ENCODE measurements at regions not wholly inside any gene's neighbourhood (a gene's known extent, or its start where the extent isn't known, plus 50 kb on each side); places are given as distances from the start of the nearest gene placed in this dataset.

- no peak overlapping the region for H3K9ac ChIP-seq (ENCODE audit: low read depth, low read length)
- H3K27ac ChIP-seq (ENCODE audit: low read length), result no peak overlapping the region
- H3K4me1 ChIP-seq (ENCODE audit: insufficient read depth, low read length), result no peaks in the 10 kb centered on the region
- H3K36me3 ChIP-seq (ENCODE audit: insufficient read depth, low read depth, low read length), result no peaks in the 10 kb centered on the region
- H3K27me3 ChIP-seq (ENCODE audit: insufficient read depth, low read length), result peaks cover 12% of the 10 kb centered on the region; the same call in 1 of the 2 replicates
- H3K9me3 ChIP-seq (ENCODE audit: insufficient read depth, low read depth, low read length), result peaks cover 35% of the 10 kb centered on the region
- H3K4me3 ChIP-seq (ENCODE audit: low read length), result no peak overlapping the region
Observed at GRCh38 chr7:157467496-157468212, 130.8 kb downstream of the DNAJB6 start.

GRCh38 chr7:157468221-157469111 lies 131.7 kb downstream of the DNAJB6 start:
- no peaks in the 10 kb centered on the region for H3K4me1 ChIP-seq (ENCODE audit: insufficient read depth, low read length)
- H3K9ac ChIP-seq (ENCODE audit: low read depth, low read length), result no peak overlapping the region
- peaks cover 43% of the 10 kb centered on the region for H3K9me3 ChIP-seq (ENCODE audit: insufficient read depth, low read depth, low read length)
- no peak overlapping the region for H3K27ac ChIP-seq (ENCODE audit: low read length)
- H3K27me3 ChIP-seq (ENCODE audit: insufficient read depth, low read length), result peaks cover 12% of the 10 kb centered on the region; the same call in 1 of the 2 replicates
- no peaks in the 10 kb centered on the region for H3K36me3 ChIP-seq (ENCODE audit: insufficient read depth, low read depth, low read length)
- no peak overlapping the region for H3K4me3 ChIP-seq (ENCODE audit: low read length)

- Histone ChIP-seq H3K9ac (ENCODE audit: low read depth, low read length) (no peak overlapping the region), H3K9me3 (ENCODE audit: insufficient read depth, low read depth, low read length) (peaks cover 52% of the 10 kb centered on the region), H3K27ac (ENCODE audit: low read length) (no peak overlapping the region), H3K4me3 (ENCODE audit: low read length) (no peak overlapping the region), H3K4me1 (ENCODE audit: insufficient read depth, low read length) (no peaks in the 10 kb centered on the region), H3K36me3 (ENCODE audit: insufficient read depth, low read depth, low read length) (no peaks in the 10 kb centered on the region), H3K27me3 (ENCODE audit: insufficient read depth, low read length) (peaks cover 11% of the 10 kb centered on the region; the same call in 1 of the 2 replicates)
Observed at GRCh38 chr7:157469181-157470016, 132.6 kb downstream of the DNAJB6 start.

GRCh38 chr7:157470017-157470322 lies 133.2 kb downstream of the DNAJB6 start:
- Histone ChIP-seq H3K4me3 (ENCODE audit: low read length) (no peak overlapping the region), H3K9ac (ENCODE audit: low read depth, low read length) (no peak overlapping the region), H3K9me3 (ENCODE audit: insufficient read depth, low read depth, low read length) (peaks cover 55% of the 10 kb centered on the region), H3K27me3 (ENCODE audit: insufficient read depth, low read length) (peaks cover 5% of the 10 kb centered on the region; the same call in 1 of the 2 replicates), H3K36me3 (ENCODE audit: insufficient read depth, low read depth, low read length) (no peaks in the 10 kb centered on the region), H3K27ac (ENCODE audit: low read length) (no peak overlapping the region), H3K4me1 (ENCODE audit: insufficient read depth, low read length) (no peaks in the 10 kb centered on the region)

- peaks cover 59% of the 10 kb centered on the region for H3K9me3 ChIP-seq (ENCODE audit: insufficient read depth, low read depth, low read length)
- no peak overlapping the region for H3K27ac ChIP-seq (ENCODE audit: low read length)
- no peaks in the 10 kb centered on the region for H3K4me1 ChIP-seq (ENCODE audit: insufficient read depth, low read length)
- no peaks in the 10 kb centered on the region; the same call in 1 of the 2 replicates for H3K27me3 ChIP-seq (ENCODE audit: insufficient read depth, low read length)
- H3K9ac ChIP-seq (ENCODE audit: low read depth, low read length), result no peak overlapping the region
- H3K36me3 ChIP-seq (ENCODE audit: insufficient read depth, low read depth, low read length), result no peaks in the 10 kb centered on the region
- no peak overlapping the region for H3K4me3 ChIP-seq (ENCODE audit: low read length)
Observed at GRCh38 chr7:157470701-157471131, 133.9 kb downstream of the DNAJB6 start.

- Histone ChIP-seq H3K9me3 (ENCODE audit: insufficient read depth, low read depth, low read length) (peaks cover 62% of the 10 kb centered on the region), H3K27ac (ENCODE audit: low read length) (no peak overlapping the region), H3K4me3 (ENCODE audit: low read length) (no peak overlapping the region), H3K27me3 (ENCODE audit: insufficient read depth, low read length) (no peaks in the 10 kb centered on the region), H3K4me1 (ENCODE audit: insufficient read depth, low read length) (no peaks in the 10 kb centered on the region), H3K36me3 (ENCODE audit: insufficient read depth, low read depth, low read length) (no peaks in the 10 kb centered on the region), H3K9ac (ENCODE audit: low read depth, low read length) (no peak overlapping the region)
Observed at GRCh38 chr7:157471259-157472125, 134.7 kb downstream of the DNAJB6 start.

- H3K9me3 ChIP-seq (ENCODE audit: insufficient read depth, low read depth, low read length), result peaks cover 61% of the 10 kb centered on the region
- no peak overlapping the region for H3K9ac ChIP-seq (ENCODE audit: low read depth, low read length)
- H3K36me3 ChIP-seq (ENCODE audit: insufficient read depth, low read depth, low read length), result no peaks in the 10 kb centered on the region
- no peaks in the 10 kb centered on the region for H3K27me3 ChIP-seq (ENCODE audit: insufficient read depth, low read length)
- no peak overlapping the region for H3K4me3 ChIP-seq (ENCODE audit: low read length)
- H3K4me1 ChIP-seq (ENCODE audit: insufficient read depth, low read length), result no peaks in the 10 kb centered on the region
- no peak overlapping the region for H3K27ac ChIP-seq (ENCODE audit: low read length)
Observed at GRCh38 chr7:157472311-157473050, 135.7 kb downstream of the DNAJB6 start.

- Histone ChIP-seq H3K27me3 (ENCODE audit: insufficient read depth, low read length) (no peaks in the 10 kb centered on the region), H3K4me1 (ENCODE audit: insufficient read depth, low read length) (no peaks in the 10 kb centered on the region), H3K36me3 (ENCODE audit: insufficient read depth, low read depth, low read length) (no peaks in the 10 kb centered on the region), H3K27ac (ENCODE audit: low read length) (no peak overlapping the region), H3K9me3 (ENCODE audit: insufficient read depth, low read depth, low read length) (peaks cover 58% of the 10 kb centered on the region), H3K9ac (ENCODE audit: low read depth, low read length) (no peak overlapping the region), H3K4me3 (ENCODE audit: low read length) (no peak overlapping the region)
Observed at GRCh38 chr7:157473051-157473569, 136.3 kb downstream of the DNAJB6 start.

- Histone ChIP-seq H3K4me3 (ENCODE audit: low read length) (no peak overlapping the region), H3K27me3 (ENCODE audit: insufficient read depth, low read length) (no peaks in the 10 kb centered on the region), H3K9me3 (ENCODE audit: insufficient read depth, low read depth, low read length) (peaks cover 62% of the 10 kb centered on the region), H3K4me1 (ENCODE audit: insufficient read depth, low read length) (no peaks in the 10 kb centered on the region), H3K9ac (ENCODE audit: low read depth, low read length) (no peak overlapping the region), H3K27ac (ENCODE audit: low read length) (no peak overlapping the region), H3K36me3 (ENCODE audit: insufficient read depth, low read depth, low read length) (no peaks in the 10 kb centered on the region)
Observed at GRCh38 chr7:157474685-157475084, 137.9 kb downstream of the DNAJB6 start.

- Histone ChIP-seq H3K27ac (ENCODE audit: low read length) (no peak overlapping the region), H3K36me3 (ENCODE audit: insufficient read depth, low read depth, low read length) (no peaks in the 10 kb centered on the region), H3K9ac (ENCODE audit: low read depth, low read length) (no peak overlapping the region), H3K27me3 (ENCODE audit: insufficient read depth, low read length) (no peaks in the 10 kb centered on the region), H3K4me1 (ENCODE audit: insufficient read depth, low read length) (no peaks in the 10 kb centered on the region), H3K4me3 (ENCODE audit: low read length) (no peak overlapping the region), H3K9me3 (ENCODE audit: insufficient read depth, low read depth, low read length) (peaks cover 62% of the 10 kb centered on the region)
Observed at GRCh38 chr7:157475095-157475494, 138.3 kb downstream of the DNAJB6 start.
